Stimulated activated CD4-positive, alpha-beta T cell treated with anti-CD3 and anti-CD28 coated beads, TNF-alpha, amount 100 ng/mL, for 48 hours (primary cell): ENCODE measurements at regions not wholly inside any gene's neighbourhood (a gene's known extent, or its start where the extent isn't known, plus 50 kb on each side); places are given as distances from the start of the nearest gene placed in this dataset.

Source experiments
- DNase-seq, 3 donors: peaks; one replicate each; pipeline ENCODE4 v3.0.0-alpha.2; 2020; ENCODE audit warnings: low read depth in 3 of 3

- DNase-seq, result no peak
Measured at GRCh38 chr12:126185025-126185424, 1119.8 kb downstream of the AACS start.

- no peak for DNase-seq
Measured at GRCh38 chr12:126189856-126190255, 1124.6 kb downstream of the AACS start.

GRCh38 chr12:126191031-126191891 lies 1126.0 kb downstream of the AACS start:
- no peak for DNase-seq

- no peak for DNase-seq
Measured at GRCh38 chr12:126191949-126192348, 1126.7 kb downstream of the AACS start.

- DNase-seq, result no peak
Measured at GRCh38 chr12:126193190-126193589, 1128.0 kb downstream of the AACS start.

GRCh38 chr12:126196263-126196662 lies 1131.0 kb downstream of the AACS start:
- no peak for DNase-seq

GRCh38 chr12:126198516-126198915 lies 1133.3 kb downstream of the AACS start:
- no peak for DNase-seq

- DNase-seq, result no peak
Measured at GRCh38 chr12:126198966-126199692, 1133.9 kb downstream of the AACS start.

GRCh38 chr12:126201981-126202537 lies 1136.8 kb downstream of the AACS start:
- DNase-seq, result no peak

GRCh38 chr12:126204326-126204725 lies 1139.1 kb downstream of the AACS start:
- DNase-seq, result no peak

- DNase-seq, result no peak
Measured at GRCh38 chr12:126210026-126210425, 1144.8 kb downstream of the AACS start.

- no peak for DNase-seq
Measured at GRCh38 chr12:126210448-126210847, 1145.2 kb downstream of the AACS start.

GRCh38 chr12:126212824-126213223 lies 1147.6 kb downstream of the AACS start:
- DNase-seq, result no peak

GRCh38 chr12:126218697-126219096 lies 1153.5 kb downstream of the AACS start:
- DNase-seq, result no peak

- no peak for DNase-seq
Measured at GRCh38 chr12:126219139-126219538, 1153.9 kb downstream of the AACS start.

- no peak for DNase-seq
Measured at GRCh38 chr12:126219654-126220279, 1154.5 kb downstream of the AACS start.

GRCh38 chr12:126224032-126224431 lies 1158.8 kb downstream of the AACS start:
- DNase-seq, result no peak

GRCh38 chr12:126228936-126229335 lies 1163.7 kb downstream of the AACS start:
- DNase-seq, result no peak

GRCh38 chr12:126232711-126233110 lies 1167.5 kb downstream of the AACS start:
- DNase-seq, result no peak

GRCh38 chr12:126233625-126234024 lies 1168.4 kb downstream of the AACS start:
- DNase-seq, result no peak

GRCh38 chr12:126243814-126244440 lies 1178.7 kb downstream of the AACS start:
- no peak for DNase-seq

GRCh38 chr12:126247936-126248335 lies 1182.7 kb downstream of the AACS start:
- DNase-seq, result no peak
